HL-60 (cell line): ENCODE measurements at regions not wholly inside any gene's neighbourhood (a gene's known extent, or its start where the extent isn't known, plus 50 kb on each side); places are given as distances from the start of the nearest gene placed in this dataset.

Experiments
- DNase-seq, 2 experiments: peaks; one replicate each; pipeline ENCODE4 v3.0.0-alpha.2; 2010 to 2020; ENCODE audit warnings: low read depth in 1 of 2, low spot score in 1 of 2
- H3K27ac ChIP-seq: fragments of 250-450 bp; sonication (Bioruptor Pico); replicated peaks from 2 replicates; pipeline ENCODE4 v1.5.1; 2020; ENCODE audit warnings: mild to moderate bottlenecking, moderate library complexity
- H3K27me3 ChIP-seq: fragments of 250-450 bp; sonication (Bioruptor Pico); 2 replicates; pipeline ENCODE4 v1.5.1; 2021; ENCODE audit warnings: mild to moderate bottlenecking, moderate library complexity; ENCODE audit not compliant: insufficient read depth, poor library complexity, severe bottlenecking
- H3K4me3 ChIP-seq: replicated peaks from 2 replicates; pipeline ENCODE4 v1.5.1; 2011; ENCODE audit warnings: mild to moderate bottlenecking, control low read depth, low read length; ENCODE audit not compliant: insufficient read depth
- CTCF ChIP-seq: IDR thresholded peaks from one replicate; pipeline ENCODE4 v1.5.1; 2011; ENCODE audit warnings: low read length, control low read depth, inconsistent platforms; ENCODE audit not compliant: insufficient read depth
- GABPA ChIP-seq: IDR thresholded peaks from 2 replicates; pipeline ENCODE4 v1.6.1; 2012; ENCODE audit warnings: low read depth
- POLR2AphosphoS5 ChIP-seq: IDR thresholded peaks from 2 replicates; pipeline ENCODE4 v1.6.1; 2012; ENCODE audit warnings: low read depth
- REST ChIP-seq: IDR thresholded peaks from 2 replicates; pipeline ENCODE4 v1.6.1; 2012; ENCODE audit warnings: low read depth; ENCODE audit not compliant: insufficient replicate concordance
- SPI1 ChIP-seq: IDR thresholded peaks from 2 replicates; pipeline ENCODE4 v1.6.1; 2012; ENCODE audit warnings: low read depth, mild to moderate bottlenecking, borderline replicate concordance

GRCh38 chr15:67917636-67918035 lies 77.8 kb upstream of the RNU6-1 start:
- Histone ChIP-seq H3K27me3 (no peaks in the 10 kb centered on the region), H3K4me3 (no peak overlapping the region), H3K27ac (no peak overlapping the region)
- TF ChIP-seq CTCF (no peak), GABPA (no peak), SPI1 (no peak), REST (no peak), POLR2AphosphoS5 (no peak)
- no peak for DNase-seq

GRCh38 chr15:67918205-67918861 lies 78.5 kb upstream of the RNU6-1 start:
- TF ChIP-seq SPI1 (no peak), POLR2AphosphoS5 (no peak)
- no peak overlapping the region for H3K4me3 ChIP-seq
- no peaks in the 10 kb centered on the region for H3K27me3 ChIP-seq
- no peak for DNase-seq
- H3K27ac ChIP-seq: no peak overlapping the region

GRCh38 chr15:67920524-67921240 lies 80.8 kb upstream of the RNU6-1 start:
- DNase-seq: no peak
- TF ChIP-seq REST: no peak
- no peak for TF ChIP-seq SPI1
- TF ChIP-seq GABPA: no peak
- no peak for TF ChIP-seq POLR2AphosphoS5
- no peak for TF ChIP-seq CTCF
- Histone ChIP-seq H3K27me3 (no peaks in the 10 kb centered on the region), H3K27ac (no peak overlapping the region), H3K4me3 (no peak overlapping the region)

GRCh38 chr15:67922106-67922675 lies 82.3 kb upstream of the RNU6-1 start:
- Histone ChIP-seq H3K27me3 (no peaks in the 10 kb centered on the region), H3K4me3 (no peak overlapping the region), H3K27ac (no peak overlapping the region)
- no peak for TF ChIP-seq SPI1
- no peak for TF ChIP-seq REST
- TF ChIP-seq POLR2AphosphoS5: no peak
- TF ChIP-seq GABPA: no peak
- no peak for TF ChIP-seq CTCF
- no peak for DNase-seq
